Fibroblast of skin of right quadriceps (primary cell): ENCODE measurements at regions not wholly inside any gene's neighbourhood (a gene's known extent, or its start where the extent isn't known, plus 50 kb on each side); places are given as distances from the start of the nearest gene placed in this dataset.
A peak's percentile ranks its signal among the peaks of the same experiment; 100 is the strongest.

Source experiments
- DNase-seq: peaks from one replicate; pipeline ENCODE4 v3.0.0-alpha.2; 2013

DNA sequence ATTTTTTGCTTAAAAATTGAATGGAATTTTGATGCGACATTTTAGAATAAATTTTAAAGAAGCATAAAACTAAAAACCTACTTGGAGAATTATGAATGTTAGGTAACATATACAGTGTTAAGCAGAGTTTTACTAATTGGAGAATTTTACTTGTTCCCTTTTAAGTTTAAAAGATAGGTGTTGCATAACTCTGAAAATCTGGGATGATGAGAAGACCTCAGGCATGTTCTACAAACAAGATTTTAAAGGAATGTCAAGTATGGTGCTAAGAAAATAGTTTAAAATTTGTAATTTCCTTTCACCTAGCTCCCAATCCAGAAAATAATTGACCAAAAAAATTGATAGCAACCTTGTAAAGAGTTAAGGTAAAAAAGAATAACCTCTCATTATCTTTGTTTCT is 135.8 kb downstream of the RFC3 start:
- peak; percentile 5 for DNase-seq

DNA sequence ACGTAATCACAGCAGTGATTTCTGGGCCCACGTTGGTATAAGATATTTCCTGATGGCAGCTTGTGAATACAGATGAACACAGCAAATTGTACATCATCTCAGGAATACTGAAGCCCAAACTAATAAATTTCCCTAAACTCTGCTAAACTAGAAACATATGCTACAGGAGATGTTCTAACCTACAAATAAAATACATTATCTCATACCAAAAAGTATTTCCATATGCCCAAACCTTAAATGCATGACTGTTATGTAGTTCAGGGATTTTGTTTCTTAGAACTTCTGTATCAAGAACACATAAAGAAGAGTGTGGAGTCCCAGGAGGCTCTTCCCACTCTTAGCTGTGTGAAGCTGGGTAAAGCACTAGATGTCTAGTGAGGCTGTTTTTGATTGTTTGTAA is 138.4 kb downstream of the RFC3 start:
- DNase-seq: peak; percentile 26

DNA sequence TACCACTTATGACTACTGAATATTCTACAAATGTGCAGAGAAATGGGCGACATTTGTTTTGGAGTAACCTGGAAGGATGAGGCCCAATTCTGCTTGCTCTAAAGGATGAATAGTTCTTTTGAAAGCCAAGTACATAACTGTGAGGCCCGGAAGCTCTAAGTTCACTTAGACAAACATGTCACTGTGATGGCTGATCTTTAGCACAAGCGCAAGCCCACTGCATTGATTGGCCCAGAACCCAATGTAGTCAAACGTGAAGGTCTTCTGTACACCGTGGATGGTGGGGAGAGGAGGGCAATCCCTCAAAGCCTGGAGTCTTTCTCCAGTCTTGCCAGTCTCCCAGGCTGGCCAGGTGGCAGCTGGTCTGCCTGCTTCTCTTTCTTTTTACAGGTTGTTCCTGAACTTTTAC is 139.6 kb downstream of the RFC3 start:
- no peak for DNase-seq

DNA sequence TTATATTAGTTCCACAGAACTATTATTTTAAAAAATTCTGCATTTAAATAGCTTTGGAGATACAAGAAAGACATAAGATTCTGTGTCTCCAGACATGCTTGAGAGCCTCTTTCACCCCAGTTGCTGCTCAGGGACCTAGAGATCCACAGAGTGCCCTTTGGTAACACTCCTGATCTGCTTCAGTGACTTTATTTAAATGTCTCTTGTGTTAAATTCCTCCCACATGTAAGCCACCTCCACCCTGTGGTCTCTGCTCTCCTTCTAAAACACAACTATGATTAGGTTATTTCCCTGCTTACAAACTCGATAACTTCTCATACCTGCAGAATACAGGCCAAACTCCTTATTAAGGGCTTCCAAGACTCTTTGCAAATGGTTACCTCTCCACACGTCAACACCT is 141.0 kb downstream of the RFC3 start:
- DNase-seq: no peak

DNA sequence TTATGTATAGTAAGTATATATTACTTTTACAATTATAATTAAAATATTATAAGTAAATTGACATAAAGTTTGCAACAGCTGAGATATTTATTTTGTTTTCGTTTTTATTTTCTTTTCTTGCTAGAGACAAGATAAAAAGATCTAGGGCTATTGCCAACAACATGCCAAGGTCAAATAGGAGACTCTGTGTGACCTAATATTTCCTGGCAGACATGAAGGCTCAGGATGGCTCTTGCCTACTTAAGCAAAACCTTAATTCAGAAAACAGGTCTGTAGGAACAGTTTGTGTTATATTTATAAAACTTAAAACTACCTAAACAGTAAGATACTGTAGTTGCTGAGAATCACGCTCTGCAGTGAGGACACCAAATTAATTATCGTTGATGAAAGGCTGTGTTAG is 145.2 kb downstream of the RFC3 start:
- no peak for DNase-seq

DNA sequence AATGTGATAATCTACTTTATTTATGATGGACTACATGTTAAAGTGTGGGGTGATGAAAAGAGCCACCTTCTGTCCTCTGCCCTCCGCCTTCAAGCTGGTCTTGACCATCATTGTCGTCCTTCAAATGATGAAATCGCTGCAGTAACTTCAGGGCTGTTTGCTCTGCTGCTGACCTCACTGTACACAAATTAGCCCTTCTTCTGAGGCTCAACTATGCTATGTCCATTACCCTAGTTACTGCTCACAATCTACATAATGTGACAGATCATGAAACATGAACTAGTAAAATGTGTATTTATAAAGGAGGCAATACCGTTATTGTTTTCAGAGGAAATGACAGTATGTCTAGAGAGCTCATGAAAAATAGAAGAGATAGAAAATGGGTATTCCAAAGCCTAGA is 145.9 kb downstream of the RFC3 start:
- no peak for DNase-seq

DNA sequence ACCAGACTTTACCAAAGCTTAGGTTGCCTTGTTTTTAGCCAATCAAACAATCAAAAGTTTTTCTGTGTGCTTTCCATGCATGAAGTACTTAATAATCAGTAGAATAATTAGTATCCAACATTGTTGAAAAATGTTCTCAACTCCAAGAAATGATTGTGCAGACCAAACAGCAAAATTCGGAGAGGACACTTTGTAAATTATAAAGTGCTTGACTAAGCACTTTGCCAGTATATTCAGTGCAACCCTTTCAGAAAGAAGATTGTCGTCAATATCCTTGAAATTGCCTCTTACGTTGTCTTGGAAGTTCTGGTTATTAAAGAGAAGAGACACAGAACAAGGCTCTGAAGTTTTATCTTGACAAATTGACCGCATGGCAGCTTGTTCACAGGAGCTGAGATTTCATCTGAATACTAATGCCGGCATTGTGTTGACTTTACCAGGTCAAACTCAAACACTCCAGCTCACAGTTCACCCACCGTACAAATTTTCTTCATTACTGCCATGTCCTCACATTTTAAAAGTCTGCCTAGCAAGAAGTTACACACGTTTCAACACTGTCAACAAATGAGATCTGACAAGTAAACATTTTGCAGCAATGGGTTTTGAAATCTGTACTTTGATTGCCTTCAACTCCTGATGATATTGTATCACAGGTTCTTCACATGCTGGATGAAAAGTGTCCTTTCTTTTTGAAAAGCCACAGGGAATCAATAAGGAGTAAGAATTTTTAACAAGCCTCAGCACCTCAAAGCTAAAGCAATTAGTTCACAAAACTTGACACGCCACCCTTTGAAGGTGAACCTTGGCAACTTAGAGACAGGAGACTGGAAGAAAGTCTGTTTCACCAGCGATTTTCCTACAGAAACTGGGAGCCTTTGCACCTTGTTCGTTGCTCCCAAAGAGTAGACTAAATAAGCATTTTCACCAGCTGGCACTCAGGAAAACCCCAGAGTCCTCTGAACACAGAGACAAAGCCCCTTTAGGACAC is 150.9 kb downstream of the RFC3 start:
- DNase-seq: no peak

DNA sequence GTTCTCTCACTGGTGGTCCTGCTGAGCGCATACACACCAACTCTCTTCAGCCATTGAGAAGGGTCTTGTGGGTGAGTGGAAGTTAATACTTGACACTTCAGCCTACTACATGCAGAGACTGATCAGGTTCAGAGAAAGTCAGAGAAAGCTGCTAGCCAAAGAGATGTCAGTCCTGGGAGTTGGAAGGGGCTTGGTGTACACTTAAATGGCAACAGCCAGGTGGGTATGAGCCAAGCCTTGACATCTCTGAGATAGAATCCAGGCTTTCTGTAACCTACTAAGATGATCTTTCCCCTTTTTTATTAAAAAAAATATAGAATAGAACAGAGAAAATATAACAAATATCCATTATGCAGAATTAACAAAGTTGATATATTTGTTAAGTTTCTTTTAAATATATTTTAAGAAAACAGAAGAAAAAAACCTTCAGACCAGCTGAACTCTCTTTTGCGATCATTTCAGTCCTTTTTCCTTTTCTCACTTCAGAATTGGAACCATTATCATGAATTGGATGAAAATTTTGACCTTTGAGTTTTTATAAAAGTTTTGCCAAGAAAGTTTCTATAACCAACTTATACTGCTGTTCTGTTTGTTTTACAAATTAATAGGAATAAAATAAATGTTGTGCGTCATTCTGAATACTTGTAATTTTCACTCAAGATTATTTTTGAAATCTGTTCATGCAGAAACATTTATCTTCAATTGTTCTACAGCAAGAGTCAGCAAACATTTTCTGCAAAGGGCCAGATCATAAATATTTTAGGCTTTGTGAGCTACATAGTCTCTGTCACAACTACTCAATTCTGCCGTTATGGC is 153.0 kb downstream of the RFC3 start:
- DNase-seq: no peak

DNA sequence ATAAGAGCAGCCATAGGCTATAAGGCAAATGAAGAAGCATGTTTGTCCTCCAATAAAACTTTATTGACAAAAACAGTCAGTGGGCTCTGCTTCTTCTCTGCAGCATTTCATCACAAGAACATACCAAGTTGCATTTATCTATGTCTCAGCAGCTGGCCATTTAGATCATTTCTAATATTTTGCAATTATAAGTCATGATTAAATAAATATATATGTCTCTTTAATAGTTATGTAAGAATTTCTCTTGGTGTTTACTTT is 153.5 kb downstream of the RFC3 start:
- DNase-seq: no peak

DNA sequence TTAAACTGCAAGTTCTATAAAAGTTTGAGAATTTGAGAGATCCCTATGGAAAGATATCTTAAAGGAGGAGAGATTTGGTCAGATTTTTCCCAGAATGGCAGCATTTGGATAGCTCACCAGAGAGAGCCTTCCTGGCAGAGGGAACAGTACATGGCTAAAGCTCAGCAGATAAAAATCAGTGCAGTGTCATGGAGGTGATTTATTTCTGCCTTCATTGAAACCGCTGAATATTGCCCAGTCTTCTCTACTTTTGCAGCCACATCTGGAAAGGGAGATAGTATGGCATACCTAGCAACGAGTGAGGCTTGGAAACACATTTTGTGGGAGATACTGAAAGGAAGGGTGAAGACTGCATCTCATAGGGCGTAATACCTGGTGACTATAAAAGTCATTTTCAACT is 155.2 kb downstream of the RFC3 start:
- DNase-seq: no peak

DNA sequence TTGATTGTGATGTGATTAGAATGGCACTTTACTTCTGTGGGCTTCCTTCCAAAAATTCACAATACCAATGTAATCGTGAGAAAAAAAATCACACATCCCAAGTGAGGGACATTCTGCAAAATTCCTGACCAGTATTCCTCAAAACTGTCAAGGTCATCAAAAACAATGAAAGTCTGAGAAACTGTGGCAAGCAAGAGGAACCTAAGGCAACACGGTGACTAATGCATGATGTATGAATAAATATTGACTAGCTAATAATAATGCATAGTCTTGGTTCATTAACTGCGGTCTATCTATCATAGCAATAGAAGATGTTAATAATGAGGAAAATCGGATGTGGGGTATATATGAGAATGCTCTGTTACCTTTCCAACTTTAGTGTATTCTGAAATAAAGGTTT is 159.0 kb downstream of the RFC3 start:
- no peak for DNase-seq

DNA sequence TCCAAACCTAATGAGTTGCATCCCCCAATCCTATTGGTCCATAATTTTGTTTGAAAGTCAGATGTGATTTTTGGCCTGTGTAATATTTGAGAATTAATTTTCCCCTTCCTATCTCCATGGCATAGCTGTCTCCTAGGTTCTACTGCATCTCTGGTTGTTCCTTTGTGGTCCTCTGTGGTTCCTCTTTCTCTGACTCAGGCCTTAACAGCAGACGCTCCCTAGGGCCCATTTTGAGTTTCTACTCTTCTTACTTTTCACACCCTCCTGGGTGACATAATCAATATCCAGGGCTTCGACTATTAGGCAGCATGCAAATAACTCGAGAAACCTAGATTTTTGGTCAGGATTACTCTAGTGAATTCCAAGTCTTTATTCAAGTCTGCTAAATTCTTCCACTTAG is 160.7 kb downstream of the RFC3 start:
- no peak for DNase-seq

DNA sequence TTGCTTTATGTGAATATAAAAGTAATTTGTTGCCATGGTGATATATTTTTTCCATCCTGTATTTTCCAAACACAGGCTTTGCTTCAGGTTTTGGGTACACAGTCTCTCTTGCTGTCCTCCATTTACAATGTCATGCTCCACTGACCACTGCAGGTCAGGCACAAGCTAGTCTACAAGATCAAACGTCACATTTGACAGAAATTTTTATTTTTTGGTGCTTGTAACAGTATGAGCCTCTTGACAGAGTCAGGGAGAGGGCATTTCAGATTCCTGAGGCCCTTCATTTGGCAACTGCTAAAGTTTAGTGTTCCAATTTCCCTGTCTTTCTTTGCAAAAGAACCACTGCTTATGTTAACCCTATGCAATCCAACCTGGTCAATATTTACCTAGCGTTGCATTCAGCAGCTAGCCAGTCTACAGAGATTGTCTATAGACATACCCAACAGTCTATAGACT is 175.0 kb downstream of the RFC3 start:
- no peak for DNase-seq

DNA sequence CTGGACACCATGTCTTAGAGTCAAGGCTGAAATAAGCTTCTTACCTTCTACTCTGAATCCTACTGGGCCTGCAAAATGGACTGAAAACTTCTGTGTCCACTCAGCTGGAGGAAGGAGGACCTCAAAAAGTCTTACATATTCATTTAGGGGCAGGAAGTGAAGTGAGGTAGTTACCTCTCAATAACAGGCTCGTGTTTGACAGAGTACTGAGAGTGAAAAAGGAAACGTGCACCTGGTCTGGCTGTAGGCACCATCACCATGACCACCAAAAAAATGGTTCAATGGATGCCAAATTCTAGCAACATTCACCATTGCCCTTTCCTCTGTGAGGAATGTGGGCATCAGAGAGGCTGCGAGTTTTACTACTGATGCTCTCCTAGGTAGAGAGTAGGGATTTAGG is 176.2 kb downstream of the RFC3 start:
- no peak for DNase-seq

DNA sequence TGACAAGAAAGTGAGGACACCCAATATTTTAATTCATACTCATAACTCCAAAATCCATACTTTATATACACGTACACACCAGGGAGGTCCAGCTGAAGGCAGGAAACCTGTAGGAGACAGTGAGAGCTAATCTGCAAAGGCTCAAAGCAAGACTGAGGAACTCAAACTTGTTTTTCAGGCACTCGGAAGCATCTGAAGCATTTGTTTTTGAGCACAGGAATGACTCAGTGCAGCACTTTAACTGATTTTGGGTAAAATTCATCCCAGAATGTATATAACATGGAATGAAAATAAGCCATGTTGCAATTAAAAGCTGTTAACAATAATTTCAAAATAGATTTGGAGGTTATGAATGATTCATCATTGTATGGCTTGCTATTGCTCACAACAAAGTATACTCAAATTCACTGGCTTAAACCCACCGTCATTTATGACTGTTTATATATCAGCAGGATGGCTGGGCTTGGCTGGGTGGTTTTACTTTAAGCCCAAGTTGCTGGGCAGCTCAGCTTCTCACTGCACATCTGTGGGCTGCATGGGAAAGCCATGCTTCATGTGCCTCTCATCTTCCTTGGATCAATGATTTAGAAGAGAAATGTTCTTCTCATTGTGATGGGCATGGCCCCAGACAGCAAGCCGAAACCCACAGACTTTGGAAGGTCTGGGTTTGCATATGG is 177.0 kb downstream of the RFC3 start:
- DNase-seq: peak; percentile 42

DNA sequence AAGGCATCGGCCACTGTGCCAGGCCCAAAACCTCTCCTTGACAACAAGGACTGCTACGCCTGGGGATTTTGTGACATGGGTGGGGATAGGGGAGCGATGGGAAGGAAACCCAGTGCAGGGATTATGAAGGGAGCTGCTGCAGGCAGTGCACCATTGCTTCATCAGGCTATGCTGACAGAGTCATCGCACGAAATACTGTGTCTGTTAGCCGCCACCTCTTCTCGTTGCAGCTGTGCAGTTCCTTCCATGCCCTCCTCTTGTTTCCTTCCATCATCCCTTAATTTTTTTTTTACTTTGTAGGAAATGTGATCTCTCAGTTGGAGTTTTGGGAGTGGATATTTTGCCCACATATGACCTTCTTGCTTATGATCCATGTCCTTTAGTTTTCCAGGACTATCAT is 178.7 kb downstream of the RFC3 start:
- DNase-seq: no peak

DNA sequence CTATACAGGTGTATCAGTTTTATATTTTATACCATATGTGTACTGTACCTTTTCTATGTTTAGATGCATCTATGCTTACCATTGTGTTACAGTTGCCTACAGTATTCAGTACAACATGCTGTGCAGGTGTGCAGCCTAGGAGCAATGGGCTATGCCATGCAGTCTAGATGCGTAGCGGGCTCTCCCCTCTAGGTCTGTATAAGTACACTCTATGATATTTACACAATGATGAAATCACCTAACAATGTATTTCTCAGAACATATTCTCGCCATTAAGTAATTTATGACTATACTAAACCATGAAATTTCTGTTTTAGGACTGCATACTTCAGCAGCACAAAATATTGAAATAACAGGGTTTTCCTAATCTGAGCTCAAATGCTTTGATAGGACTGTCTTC is 179.6 kb downstream of the RFC3 start:
- no peak for DNase-seq

DNA sequence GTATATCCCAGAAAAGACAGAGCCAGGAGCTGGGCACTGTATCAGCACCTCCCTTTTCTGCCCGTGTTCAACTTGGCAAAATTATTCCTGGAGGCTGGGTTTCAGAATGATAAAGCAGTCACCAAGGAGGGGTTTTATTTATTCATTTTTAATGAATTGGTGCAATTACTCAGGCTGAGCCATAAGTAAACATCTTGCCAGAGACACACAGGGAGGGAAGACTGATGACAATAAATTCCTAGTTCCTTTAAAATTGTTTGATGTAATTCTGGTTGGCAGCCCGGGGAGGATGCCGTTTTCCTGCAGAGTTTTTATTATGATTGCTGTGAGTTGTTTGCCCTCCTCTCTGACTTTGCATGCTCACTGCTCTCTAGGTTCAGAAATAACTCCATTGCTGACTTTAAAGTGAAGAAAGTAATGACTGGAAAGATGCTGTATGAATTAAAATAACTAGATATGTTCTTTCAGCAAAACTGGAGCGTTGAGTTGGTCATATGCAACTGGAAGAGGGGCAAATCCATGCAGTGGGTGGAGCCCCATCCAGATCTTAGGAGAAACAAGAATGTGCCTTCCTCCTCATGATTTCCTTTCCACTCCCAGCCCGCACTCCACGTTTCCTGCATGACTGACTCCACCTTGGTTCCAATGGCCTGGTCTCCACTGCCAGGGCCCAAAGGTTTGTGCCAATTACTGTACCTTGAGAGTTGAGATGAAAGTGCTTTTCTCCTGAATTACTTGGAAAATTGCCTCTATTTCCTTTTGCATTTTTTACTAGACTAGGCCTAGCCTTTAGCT is 182.1 kb downstream of the RFC3 start:
- no peak for DNase-seq

DNA sequence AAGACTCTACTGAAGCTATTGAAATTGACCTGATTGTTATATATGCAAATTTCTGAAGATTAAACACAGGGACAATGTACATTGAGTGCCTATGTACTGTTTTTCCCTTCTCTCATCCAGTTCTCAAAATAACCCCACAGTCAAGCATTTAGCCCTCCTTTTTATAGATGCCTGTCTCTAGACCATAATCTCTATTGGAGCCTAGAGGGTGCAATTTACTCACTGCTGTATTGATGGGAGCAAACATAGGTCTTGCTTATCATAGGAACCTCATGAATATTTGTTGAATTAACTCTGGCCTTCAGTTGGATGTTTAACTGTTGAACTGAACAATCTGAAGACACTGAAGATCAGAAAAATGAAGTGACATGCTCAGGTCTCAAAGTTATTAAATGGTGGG is 183.0 kb downstream of the RFC3 start:
- no peak for DNase-seq

DNA sequence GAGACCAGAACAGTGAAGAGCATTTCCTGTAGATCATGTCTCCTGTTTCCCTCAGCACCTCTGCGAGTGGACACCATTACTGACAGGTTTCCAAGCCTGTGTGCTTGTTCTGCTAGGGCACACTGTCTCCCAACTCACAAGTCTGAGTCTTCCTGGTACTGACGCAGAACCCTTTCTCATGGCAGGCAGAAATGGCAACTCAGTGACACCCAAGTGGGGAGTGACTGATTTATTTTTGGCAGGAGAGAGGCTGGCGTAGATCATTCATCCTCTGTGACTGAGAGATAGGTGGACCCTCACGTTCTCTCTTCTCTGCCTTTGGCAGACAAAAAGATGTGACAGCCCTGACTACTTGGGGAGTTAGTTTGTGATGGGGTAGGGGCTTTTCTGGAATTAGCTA is 183.4 kb downstream of the RFC3 start:
- no peak for DNase-seq

DNA sequence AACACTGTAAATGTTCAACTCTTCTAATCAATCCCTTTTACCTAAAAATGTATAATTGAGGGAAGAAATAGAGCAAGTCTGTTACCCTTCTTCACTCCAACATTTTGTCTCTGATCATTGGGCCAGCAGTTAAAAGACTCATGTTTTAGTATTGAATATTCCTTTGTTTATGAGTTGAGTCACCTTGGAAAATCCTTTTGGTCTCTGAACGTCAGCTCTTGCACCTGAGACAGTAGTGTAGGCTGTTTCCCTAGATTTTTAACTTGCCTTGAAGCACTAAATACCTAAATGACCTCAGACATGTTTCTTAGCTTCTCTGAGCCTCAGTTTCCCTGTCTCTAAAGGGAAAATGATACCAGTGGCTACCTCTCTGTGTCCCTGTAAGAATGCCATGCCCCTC is 184.2 kb downstream of the RFC3 start:
- no peak for DNase-seq

DNA sequence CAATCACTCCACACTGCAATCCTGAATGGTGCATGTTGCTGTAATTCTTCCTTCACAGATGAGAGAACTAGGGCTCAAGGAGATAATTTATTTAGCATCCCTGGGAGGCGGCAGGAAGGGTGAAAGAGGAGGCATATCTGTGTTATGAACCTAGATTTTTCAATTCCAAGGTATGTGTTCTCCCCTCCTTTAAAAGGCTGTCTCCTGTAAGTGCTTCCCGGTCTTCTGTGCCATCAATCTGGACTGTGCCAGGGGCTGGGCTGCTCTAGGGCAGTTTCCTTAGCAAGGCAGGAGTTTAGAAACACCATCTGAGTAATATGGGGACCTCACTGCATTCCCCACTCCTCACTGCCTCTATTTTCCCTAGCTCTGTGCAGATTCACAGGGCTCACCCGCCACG is 185.0 kb downstream of the RFC3 start:
- no peak for DNase-seq

DNA sequence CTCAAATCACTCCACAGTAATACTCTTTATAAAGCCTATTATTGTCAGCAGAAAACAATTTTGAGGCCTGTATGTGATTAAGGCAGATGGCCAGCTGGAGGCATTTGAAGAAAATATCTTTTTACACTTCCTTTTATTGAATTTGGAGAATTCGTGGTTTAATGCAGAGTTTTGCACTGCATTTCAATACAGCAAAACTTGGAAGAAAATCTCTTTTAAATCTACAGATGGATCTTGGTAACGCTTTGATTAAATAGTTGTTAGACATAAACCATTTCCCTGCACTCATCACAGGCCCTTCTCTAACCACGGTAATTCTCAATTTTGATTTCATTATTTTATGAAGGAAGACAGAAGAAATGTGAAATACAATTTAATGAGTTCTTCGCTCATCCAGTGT is 185.7 kb downstream of the RFC3 start:
- DNase-seq: no peak
